Head of caudate nucleus (tissue), 42 donors: ENCODE measurements at regions not wholly inside any gene's neighbourhood (a gene's known extent, or its start where the extent isn't known, plus 50 kb on each side); places are given as distances from the start of the nearest gene placed in this dataset.

Experiments
- DNase-seq, 42 donors: peaks; one replicate each; pipeline versions ENCODE4 v3.0.0 to v3.0.0-alpha.2; 2020 to 2021; ENCODE audit warnings: mixed read lengths in 7 of 42
- intact Hi-C: fragments of 100-400 bp; cut with DNase I; formaldehyde crosslinking; loops from one replicate; pipeline ENCODE4 v1.15.0; 2022

DNA sequence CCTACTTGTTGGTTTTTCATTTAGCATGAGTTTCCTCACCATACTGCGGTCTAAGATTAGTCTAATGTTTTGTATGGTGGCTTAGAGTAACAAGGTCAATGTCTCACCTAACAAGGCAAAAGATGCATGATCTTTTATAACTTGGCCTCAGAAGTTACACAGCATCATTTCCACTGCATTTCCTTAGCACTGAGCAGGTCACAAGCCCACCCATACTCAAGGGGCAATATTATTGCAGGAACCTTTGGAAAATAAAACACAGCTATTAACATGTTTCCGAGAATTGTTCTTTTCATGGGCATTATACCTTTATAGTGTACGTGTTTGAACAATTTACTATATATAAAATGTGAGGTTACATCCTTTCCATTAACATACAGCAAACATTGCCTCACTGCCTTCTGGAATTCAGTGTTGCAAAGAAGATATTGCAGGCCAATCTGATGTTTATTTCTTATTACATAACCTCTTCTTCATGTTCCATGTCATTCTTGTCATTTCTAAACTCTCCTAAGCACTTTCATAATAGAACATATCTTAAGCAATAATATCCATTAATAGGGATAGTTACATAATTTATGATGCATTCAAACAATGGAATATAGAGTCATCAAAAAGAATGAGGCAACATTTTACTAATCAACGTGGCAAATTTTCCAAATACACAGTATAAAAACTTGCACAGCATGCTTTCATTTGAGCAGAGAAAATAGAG lies 153.8 kb downstream of the AREG start:
- intact Hi-C loops, result no loop called here
- DNase-seq, result no peak

DNA sequence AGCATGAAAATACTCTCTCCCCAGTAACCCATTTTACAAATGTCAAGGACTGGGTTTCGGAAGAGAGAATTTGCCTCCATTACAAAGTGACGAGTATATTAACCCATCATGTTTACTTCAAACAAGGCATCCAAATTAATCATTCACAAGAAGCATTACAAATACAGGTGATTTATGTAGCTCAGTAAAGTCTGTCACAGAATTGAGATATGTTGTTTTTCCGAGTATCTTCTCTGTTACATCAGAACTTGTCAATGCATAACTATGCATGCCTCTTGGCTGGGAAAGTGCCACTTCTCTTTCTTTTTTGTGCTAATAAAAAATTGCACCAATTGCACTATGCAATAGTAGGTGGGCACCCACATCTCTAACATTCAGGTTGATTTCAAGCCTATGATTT lies 158.2 kb downstream of the AREG start:
- intact Hi-C loops, result no loop called here
- DNase-seq, result no peak

DNA sequence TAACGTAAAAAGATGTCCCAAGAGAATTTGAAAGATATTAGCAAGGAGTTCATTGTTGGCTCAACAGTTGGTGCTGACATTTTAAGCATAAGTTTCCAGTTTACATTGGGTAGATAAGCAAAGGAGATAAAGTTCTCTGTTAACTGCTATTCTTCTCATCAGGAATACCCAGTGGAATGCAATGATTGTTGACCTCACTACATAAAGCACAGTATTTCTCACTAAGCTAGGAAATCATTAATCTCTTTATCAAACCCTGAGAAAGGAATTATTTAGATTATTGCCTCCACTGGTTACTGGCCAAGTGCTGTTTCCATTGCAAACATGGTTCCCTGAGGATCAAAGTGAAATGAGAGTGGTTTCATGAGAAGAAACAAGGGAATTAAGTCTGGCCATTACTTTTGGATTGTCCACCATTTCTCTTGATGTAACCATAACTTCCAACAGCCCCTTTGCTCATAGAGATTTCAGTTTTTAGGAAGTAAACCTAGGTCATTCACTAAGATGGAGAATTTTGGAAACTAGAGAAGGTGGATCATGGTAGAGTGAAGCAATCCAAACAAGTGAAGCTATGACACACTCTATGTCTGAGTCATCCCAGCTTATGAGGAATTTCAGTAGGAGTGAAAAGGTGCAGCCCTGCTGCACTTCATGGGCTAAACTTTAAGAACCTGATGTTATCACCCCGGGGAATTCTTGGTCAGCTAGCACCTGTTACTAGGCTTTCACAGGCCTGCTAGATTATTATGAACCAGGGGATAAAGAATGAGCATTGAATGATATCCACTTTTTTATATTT lies 163.4 kb downstream of the AREG start:
- no peak for DNase-seq
- intact Hi-C loops, result no loop called here

DNA sequence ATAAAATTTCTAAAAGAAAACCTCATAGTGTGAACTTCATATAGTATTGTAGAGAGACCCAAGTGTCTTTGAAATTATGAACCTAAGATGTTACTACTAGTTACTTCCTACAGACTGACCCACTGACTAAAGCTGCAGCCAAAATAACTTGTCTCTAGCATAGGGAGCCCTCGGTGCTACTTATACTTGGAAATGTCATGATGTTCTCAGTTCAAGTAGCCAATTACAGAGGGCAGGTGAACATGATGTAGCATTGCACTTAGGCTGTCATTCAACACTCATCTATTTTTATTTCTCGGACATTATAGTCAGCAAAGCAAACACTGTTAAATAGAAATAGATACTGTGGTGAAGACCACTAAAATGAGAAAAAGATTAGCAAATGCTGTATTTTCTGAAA lies 165.6 kb downstream of the AREG start:
- DNase-seq, result no peak
- intact Hi-C loops, result no loop called here

DNA sequence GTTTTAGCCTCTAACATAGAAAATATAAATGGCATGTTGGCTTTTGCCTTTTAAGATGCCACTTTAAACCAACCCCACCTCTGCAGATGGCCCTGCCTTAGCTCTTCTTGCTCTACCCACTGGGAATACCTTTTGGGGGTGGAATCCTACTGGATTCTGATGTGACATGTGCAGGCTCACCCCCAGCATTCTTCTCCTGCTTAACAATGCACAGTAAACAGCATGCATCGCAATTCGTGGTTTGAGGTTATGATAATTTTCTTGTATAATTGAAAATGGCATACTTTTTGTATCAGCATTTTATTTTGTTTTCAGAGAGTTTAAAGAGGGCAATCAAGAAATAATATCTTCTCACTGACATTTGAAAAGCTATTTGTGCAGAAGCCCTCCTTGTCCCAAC lies 167.9 kb downstream of the AREG start:
- DNase-seq, result no peak
- intact Hi-C loops, result no loop called here

DNA sequence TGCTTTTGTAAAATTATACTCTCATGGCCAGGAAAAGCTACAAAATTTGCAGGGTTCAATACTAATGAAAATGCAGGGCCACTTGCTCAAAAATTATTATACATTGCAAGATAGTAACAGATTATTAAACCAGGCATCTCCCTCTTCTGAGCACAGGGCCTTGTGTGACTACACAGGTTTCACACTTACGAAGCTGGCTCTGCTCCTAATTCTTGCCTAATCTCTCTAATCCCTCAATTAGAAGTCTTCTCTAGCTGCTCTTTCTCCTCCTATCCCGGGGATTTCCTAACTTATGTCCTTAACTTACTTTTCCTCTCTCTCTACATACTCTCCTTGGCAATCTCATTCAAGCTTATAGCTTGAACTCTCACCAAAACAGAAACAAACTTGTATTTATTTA lies 168.3 kb downstream of the AREG start:
- DNase-seq, result no peak
- intact Hi-C loops, result no loop called here

DNA sequence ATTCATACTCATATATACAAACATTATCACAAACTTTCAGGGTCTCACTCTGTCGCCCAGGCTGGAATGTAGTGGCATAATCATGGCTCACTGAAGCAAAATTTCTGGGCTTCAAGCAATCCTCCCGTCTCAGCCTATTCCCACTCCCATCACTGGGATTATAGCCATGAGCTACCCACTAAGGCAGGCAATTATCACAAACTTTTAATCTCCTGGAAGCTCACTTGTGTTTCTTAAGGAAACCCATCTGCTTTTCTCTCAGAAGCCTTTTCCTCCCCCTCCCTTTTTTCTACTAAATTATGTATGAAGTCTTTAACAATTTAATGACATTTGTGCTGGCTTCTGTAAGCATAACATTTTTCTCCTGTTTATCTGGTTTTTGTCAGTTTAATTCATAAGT lies 170.5 kb downstream of the AREG start:
- intact Hi-C loops, result no loop called here
- no peak for DNase-seq

DNA sequence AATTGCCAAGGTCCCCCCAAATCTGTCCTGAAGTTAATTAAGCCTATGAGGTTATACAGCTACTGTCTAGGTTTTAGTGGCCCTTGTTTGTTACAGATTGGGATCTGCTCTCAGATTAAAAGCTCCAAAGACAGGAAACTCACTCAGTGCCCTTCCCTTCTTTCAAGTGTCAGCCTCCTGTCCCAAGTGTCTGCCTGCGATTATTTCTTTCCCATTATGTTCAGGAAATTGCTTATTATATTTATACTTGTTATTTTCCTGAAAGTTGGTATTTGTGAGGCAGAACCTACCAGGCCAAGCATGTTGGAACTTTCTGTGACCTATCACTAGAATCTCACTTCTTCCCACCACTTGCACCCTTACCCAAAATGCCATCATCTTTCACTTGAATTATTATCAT lies 173.2 kb downstream of the AREG start:
- DNase-seq, result no peak
- intact Hi-C loops, result no loop called here

DNA sequence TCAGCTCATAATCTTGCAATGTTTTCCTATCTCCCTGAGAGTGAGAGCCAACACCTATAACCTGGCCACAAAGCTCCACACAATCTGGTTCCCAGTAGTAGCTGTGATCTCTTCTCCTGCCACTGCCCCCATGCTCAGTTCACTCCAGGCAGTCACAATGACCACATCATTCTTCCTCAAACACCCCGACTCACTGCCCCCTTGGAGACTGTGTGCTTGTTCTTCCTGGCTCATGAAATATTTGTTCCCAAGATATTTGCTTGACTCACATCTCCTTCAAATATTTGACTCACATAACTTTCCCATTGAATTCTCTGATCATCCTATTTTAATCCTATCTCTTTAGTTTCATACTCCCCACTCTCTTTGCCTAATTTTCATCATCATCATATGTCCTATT lies 173.7 kb downstream of the AREG start:
- intact Hi-C loops, result no loop called here
- no peak for DNase-seq

DNA sequence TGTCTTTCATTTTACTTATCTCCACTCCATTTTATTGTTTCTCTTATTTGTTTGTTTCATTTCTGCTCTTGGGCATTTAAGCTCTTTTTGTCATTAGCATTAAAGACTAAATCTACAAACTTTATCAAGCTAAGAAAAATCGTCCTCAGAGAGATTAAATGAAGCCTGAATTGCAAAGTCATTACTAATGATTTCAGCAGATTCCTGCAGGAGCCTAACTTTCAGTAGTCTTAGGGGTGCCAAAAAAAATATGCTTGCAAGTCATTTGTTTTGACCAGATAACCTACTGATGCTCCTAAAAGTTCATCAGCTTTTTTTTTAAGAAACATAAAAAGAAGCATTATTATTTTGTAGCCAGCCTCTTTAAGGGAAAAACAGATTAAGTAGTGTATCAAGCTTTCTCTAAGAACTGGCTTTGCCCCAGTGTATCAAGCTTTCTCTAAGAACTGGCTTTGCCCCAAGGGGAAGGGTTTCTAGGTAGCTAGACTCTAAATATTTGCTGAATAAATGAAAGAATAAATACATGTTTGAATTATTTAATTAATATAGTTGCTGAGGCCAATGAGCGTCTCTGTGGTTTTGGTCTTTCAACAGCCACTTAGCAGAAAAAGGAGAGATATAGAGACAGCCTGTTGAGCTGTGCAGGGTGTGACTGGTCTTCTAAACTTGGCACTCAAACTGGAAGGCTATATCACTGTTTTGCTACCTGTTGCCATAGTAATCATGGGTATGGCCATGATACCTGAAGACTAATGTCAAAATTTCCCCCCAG lies 174.2 kb downstream of the BTC start:
- intact Hi-C loops, result no loop called here

DNA sequence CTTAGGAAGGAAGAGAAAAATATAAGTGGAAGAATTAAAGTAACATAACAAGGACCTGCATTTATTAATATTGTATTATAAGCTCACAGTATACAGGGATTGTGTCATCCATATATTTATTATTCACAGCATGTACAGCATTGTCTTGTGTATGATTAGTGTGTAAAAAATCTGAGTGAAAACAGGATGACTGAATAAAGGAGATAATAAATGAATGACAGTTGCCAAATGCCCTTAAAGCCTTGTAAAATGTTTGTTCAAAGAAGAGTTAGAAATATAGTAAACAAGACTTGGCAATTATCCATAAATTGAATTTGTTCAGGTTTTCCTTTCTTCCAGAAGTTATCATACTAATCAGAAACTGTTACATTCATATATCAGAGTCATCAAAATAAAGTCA lies 172.7 kb downstream of the BTC start:
- DNase-seq, result no peak
- intact Hi-C loops, result no loop called here

More for the DNA sequence above, 174.2 kb downstream of the BTC start:
- DNase-seq, result no peak

DNA sequence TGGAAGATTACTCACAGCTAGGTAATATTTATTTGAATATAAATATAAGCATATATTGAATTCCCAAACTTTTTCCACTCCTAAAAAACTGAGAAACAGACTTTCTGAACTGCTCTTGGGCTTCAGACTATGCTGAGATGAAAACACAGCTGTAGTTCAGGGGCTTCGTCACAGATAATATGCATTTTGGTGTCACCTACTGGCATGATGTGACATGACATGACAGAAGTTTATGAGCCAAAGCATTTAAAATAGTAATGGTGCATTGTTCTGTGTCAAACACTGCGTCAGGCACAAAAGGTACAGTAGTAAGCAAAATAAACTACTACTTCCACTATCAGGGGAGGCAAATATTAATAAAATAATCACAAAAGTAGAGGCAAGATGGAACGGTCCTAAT lies 171.3 kb downstream of the BTC start:
- intact Hi-C loops, result no loop called here
- DNase-seq, result peak in 6 of 42 donors; percentile 4 to 17 (median 11)

DNA sequence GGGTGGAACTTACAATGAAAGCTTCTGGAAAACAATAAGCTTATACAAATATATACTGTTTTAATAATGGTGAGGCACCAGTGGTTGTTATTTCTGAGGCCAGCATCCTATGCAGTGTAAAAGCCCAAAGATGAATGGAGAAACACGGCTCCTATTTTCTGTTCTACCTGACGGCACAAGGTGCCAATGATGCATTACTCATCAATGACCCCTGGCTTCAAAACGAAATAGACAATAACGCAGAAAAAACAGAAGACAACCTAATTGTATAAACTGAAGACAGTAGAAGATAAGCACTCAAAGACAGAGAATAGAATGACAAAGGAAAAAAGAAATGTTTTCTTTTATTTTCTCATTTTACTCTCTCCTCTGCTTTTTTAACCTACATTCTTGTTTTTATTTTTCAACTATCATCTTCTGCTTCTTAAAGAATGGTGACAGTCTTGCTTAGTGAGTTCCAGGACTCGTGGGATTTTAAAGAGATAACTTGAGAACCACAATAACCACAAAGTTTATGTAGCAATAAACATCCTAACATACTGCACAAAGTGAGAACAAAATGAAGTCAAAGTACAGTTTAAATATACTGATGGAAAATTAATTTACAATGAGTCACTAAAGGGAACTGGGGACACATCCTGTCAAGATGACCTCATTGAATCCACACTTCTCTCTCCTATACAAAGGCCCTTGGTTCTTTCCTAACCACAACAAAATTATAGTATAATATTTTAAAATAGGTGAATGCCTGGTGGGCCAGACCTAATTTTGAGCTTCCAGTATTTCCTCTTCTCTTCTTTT lies 169.8 kb downstream of the BTC start:
- intact Hi-C loops, result no loop called here
- no peak for DNase-seq

DNA sequence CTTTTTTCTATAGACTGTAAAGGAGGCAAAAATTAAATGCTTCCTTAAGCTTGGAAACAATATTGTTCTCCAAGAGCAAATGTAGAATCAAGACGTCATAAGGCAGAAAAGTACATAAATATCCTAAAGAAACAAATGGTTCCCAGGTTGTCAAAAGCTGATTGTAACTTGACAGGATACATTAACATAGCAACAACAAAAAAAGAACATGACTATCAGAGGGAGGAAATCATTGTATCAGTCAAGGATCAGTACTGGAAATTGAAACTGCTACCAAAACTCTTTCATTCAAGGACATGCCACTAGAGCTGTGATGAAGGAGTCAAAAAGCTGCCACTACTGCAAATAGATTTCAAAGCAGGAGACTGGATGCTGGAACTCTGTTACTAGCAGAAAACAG lies 168.3 kb downstream of the BTC start:
- no peak for DNase-seq
- intact Hi-C loops, result no loop called here

DNA sequence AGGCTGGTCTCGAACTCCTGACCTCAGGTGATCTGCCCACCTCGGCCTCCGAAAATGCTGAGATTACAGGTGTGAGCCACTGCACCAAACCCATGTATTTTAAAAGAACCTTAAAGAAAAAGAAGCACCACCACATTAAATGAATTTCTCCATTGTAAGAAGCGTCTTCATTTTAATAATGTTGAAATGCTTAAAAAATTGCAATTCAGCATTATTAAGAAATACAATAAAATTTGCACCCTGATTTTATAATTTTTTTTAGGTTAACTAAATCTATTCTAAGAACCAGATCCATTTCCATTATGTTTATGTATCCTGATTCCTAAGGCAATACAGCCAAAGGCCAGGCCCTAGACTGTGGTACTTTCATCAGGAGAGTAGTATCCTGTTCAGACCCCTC lies 167.2 kb downstream of the BTC start:
- intact Hi-C loops, result no loop called here
- no peak for DNase-seq

DNA sequence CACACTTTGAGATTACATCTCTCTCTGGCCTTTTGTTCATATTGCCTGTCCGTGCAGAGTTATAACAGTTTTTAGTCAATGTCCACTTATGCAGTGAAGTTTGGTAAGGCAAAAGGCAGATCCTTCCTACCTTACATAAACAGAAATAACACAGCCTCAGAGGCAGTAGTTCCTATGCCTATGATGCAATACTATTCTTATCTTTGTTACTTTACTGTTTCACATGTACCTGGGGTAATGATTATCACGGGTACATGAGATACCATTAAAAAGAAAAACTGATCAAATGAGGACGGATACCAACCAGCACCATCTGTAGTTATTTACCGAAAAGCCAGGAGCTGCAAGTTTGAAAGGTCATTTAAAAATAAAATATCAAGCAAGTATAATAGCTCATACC lies 166.8 kb downstream of the BTC start:
- intact Hi-C loops, result no loop called here
- no peak for DNase-seq

DNA sequence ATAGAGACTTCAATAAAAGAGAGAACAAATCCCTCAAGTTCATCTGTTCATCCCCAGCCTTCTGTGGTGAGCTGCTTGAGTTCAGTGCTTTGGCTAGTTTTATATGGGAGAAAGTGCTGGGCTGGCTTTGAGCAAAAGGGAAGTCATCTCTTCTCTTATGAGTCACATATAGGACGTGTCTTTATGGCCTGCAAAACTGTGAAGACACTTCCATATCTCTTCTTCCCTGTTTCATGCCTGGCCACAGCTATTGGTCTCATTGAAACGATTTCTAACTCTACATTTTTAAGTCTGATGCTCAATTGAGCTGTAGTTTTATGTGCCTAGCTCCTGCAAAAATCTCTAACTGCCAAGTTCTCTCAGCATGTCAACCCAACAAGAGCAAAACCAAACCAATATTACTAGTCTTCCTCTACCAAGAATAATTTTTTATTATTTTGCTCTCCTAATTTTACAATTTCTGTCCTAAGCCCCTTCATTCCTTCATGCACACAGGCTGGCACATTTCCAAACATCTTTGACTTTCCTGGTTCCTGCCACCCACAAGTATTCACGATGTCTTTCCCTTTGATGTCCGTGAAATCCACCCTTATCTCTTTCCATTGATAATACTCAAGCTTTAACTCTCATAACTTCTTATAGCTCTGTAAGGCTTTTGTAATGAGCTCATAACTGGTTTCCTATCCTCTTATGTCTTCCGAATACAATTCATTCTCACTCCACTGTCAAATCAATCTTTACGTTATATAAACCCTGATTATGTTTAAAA lies 165.3 kb downstream of the BTC start:
- no peak for DNase-seq

DNA sequence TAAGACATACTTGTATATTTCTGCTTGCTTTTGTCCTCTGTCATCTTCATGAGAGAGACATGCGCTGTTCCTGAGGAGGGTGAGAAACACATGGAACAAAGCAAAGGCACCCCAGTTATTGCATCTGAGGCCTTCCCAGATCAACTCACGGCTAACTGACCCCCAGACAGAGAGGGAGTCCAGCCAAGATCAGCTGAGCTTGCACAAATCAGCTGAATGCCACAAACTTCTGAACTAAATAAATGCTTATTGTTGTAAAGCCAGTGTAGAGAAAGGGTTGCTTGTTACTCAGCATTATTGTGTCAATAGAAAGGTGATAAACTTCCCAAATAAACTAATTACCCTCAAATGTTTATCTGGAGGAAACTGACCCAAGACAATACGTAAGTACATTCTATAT lies 163.8 kb downstream of the BTC start:
- DNase-seq, result no peak
- intact Hi-C loops, result no loop called here

More for the DNA sequence above, 165.3 kb downstream of the BTC start:
- intact Hi-C loops, result no loop called here

DNA sequence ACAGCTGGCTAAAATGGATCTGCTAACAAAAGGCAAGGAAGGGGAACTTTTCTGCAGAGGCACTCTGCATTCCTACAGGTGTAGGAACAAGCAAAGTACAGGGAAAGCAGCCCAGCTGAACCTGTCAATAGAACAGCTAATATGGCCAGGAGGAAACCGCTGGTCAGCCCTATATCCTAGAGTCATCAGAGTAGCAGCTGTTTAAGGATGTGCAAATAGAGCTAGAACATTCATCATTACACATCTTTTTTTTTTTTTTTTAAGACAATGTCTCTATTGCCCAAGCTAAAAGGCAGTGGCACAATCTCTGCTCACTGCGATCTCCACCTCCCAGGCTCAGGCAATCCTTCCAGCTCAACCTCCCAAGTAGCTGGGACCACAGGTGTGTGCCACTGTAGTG lies 163.0 kb downstream of the BTC start:
- intact Hi-C loops, result no loop called here
- no peak for DNase-seq
